C4-2B (cell line): ENCODE measurements at regions not wholly inside any gene's neighbourhood (a gene's known extent, or its start where the extent isn't known, plus 50 kb on each side); places are given as distances from the start of the nearest gene placed in this dataset.

Experiments used
- CTCF ChIP-seq: fragments of 450-650 bp; conservative IDR thresholded peaks from 2 replicates; pipeline ENCODE4 v1.5.1; 2017; ENCODE audit warnings: mild to moderate bottlenecking
- ZFX ChIP-seq: fragments of 450-650 bp; IDR thresholded peaks from 2 replicates; pipeline ENCODE4 v1.6.1; 2017

- TF ChIP-seq CTCF (no peak), ZFX (no peak)
These were observed 62.2 kb upstream of the IL33 start for GRCh38 chr9:6153425-6153824.
